HCEC 1CT (cell line): ENCODE measurements at regions not wholly inside any gene's neighbourhood (a gene's known extent, or its start where the extent isn't known, plus 50 kb on each side); places are given as distances from the start of the nearest gene placed in this dataset.
"Not testable (repeated sequence)": the region's sequence is repeated elsewhere in the genome, so short reads cannot be mapped to it uniquely, and the experiment has no call there.

ENCODE experiments used
- DNase-seq: peaks from one replicate; pipeline ENCODE4 v3.0.0-alpha.2; 2017

DNA sequence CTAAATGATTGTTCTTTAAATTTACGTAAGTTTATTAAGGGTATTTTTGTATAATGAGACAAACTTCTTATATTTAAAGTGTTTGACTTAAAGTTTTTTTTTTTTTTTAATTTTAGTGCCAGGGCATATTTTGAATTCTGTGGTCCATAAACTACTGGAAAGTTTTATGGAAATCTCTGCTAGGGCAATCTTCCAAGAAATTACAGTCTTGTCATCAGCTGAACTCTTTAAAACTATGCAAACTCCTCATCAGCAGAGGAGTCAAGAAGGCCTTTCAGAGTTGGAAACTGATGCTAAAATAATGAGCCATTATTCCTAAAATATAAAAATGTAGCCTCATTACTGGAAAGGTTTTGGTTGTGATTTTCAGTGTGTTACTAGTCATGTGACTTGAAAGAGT is 1201.9 kb downstream of the BRINP3 start:
- DNase-seq, result peak; percentile 41

DNA sequence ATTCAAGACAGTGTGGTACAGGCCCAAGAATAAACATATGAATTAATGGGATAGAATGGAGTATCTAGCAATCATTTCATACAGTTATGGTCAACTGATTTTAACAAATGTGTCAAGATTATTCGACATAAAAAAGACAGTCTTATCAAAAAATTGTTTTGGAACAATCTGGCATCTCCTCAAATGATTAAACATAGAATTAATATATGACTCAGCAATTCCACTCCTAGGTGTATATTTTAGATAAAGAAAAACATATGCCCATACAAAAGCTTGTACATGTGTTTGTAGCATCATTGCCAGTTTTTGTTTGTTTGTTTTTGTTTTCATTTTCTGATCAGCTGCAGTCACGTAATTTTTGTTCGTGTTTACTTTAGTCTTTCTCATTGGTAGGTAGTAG is 1188.3 kb downstream of the BRINP3 start:
- DNase-seq, result no peak

DNA sequence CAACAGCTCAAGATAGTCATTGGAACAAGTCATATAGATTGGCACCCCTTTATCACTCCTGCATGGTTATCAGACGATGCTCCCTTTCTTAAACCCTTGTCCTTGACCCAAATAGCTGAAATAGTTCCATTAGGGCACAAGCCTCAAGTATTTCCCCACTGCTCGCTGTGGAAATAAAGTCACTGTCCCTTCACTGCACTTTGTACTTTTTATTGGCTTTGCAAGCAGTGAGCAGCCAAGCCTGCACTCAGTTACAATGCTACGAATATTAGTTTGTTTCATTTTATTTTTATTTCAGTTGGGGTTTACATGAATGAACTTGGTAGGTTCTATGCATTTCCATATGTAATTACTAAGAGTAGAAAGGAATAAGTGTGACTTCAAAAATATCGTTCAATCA is 1176.4 kb downstream of the BRINP3 start:
- DNase-seq, result no peak

DNA sequence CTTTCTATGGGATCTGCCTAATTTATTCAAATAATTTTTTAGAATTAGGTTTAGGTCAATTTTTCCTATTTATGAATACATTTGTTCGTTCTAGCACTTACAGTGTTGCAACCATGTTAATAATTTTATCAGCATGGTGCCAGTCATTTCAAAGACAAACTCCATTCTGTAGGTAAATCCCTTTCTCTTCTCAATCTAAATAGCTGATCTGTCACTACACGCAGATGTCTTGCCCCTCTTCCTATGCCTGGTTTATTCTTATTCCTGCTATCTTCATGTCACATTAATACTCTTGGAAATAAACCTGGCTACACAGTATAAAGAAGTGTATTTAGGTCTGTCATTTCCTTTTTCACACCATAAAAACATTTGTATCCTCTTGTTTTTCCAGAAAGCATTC is 1172.4 kb downstream of the BRINP3 start:
- DNase-seq, result no peak

DNA sequence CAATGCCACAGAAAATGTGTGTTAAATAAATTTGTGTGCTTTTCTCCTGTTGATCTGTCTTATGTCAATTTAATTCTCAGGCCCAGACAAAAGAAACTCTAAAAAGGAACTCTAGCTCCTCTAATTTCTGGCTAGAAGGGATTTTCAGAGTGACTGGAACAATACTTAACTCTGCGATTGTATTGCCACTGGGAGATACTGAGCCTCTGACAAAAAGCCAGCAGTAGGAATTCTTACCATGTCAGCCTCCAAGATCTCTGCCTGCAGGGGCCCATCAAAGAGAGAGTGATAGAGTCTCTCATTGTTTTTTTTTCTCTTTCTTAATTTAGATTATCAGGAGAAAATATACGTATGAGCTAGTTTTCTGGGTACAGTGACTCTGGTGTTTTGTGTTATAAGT is 1165.7 kb downstream of the BRINP3 start:
- DNase-seq, result no peak

DNA sequence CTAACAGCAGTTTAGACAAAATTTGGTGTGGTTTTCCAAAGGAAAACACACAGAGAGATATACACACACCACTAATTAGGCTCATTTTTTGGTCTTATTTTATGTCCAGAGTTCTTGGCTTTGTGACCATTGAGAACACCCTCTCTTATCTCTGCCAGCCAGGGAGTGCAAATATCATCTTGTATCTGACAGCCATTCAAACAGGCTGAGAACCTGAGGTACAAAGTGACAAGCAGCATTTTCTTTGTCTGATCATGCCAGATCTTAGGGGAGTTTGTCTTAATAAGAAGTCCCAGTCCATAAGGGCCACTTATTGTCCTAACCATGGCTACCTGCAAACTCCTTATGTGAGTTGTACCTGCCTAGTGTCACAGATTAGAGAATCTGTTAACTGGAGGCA is 1165.2 kb downstream of the BRINP3 start:
- no peak for DNase-seq

DNA sequence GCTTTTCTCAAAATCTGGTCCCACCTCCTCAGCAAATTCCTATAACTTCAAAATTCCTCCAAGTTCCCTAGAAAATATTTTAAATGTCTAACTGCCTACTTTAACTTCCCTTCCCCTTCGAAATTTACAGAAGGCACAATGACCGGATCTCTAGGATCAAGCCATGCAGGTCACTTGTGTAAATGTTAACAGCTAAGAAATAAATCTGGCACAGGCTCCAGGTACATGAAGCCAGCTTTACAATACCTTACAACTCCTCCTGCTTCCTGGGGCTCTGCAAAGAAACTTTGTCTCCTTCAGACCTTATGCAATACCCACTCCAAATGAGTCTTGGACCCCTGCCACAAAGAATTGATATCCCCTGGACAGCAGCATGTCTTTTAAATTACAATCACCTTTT is 1164.2 kb downstream of the BRINP3 start:
- DNase-seq, result no peak

DNA sequence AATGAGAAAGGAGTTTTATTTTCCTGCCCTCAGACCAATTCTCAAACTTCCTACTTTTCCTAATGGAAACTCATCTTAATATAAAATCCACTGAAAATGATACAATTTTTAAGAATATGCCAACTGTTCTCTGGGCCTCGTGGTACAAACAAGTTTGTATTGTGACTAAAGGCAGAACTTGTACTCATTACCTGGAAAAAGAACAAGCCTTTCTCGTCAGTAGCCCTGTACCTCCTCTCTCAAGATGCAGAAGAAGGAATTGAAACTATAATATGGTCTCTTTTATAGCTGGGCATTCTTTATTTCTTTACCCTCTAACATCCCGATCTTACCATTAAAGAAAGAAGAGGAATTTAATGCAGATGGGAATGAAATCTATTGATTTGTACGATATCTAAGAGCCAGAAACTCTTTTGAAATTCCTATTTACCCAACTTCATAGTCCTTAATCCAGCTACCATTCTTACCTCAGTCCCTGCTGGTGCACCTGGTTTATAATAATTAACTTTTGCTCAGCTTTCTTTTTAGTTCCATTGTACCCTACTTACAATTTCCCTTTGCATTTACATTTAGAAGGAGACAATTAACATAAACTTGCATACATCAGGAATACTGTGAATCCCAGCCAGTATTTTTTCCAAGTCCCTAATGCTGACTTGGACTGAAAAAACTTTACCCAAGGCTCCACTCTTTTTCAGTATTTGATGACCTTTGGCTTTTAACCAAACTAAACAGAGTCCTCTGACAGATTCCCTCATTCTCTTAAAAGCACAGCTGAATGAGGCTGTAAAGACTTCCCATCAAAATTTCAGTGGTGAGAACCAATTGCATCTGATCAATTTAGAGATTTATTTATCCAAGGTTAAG is 1162.4 kb downstream of the BRINP3 start:
- no peak for DNase-seq

DNA sequence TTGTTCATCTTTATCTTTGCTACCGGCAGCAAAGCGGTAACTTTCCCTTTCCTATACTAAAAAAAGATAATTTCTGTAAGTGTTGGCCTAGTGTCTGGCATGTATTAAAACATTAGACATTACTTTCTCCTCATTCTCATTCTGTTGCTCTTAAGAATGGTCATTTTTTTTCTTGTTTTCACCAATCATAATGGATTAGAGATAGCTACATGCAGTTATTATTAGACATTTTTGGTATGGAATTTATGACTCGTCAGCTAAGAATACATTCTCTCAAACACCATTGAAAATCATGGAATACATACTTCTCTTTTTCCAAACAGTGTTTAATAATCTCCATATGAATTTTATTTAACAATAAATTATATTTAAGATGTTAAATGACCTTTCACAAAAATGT is 1154.6 kb downstream of the BRINP3 start:
- peak; percentile 29 for DNase-seq

DNA sequence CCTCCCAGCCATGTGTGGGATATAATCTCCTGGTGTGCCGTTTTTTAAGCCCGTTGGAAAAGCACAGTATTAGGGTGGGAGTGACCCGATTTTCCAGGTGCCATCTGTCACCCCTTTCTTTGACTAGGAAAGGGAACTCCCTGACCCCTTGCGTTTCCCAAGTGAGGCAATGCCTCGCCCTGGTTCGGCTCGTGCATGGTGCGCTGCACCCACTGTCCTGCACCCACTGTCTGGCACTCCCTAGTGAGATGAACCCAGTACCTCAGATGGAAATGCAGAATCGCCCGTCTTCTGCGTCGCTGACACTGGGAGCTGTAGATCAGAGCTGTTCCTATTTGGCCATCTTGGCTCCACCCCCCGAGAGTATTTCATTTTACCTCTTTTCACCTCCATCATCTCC is 1146.6 kb downstream of the BRINP3 start:
- DNase-seq, result not testable (repeated sequence)

DNA sequence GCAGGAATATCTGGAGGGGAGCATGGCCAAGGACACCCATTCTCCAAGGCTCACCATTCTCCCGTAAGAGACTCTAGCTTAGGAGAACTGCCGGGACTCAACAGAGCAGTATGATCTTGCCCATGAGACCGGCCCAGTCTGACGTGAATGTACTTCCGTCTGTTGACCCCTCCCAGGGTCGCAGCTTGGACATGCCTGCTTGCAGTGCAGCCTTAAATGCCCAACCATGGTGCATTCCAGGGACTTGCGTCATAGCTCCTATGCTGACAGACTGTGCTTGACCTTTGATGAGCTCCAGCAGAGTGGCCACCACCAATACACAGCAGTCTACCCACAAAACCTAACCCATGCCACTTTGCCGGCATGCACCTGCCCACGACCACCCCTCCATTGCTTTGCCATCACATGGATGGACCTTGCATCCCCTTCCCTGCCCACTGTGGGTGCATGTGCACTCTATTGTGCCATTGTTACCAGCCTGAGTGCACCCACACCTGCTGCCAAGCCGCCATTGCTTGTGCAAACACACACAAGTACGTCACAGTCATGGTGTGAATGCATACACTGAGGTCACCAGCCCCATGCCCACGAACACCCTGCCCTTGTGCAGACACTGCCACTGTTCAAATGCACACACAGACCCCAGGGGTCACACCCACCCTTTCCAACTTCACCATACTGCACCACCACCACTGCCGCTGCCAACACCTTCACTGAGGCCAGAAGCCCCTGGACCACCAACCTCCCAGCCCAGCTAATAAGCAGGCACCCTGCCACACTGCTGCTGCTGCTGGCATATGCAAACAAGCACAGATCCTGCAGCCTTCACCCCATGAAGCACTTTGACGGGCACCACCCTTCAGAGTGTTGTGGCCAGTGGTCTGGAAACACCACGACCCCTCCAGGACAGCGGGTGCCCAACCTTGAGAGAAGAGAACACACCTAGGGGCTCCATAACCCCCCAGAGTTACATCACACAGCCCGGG is 1141.3 kb downstream of the BRINP3 start:
- DNase-seq, result no peak

DNA sequence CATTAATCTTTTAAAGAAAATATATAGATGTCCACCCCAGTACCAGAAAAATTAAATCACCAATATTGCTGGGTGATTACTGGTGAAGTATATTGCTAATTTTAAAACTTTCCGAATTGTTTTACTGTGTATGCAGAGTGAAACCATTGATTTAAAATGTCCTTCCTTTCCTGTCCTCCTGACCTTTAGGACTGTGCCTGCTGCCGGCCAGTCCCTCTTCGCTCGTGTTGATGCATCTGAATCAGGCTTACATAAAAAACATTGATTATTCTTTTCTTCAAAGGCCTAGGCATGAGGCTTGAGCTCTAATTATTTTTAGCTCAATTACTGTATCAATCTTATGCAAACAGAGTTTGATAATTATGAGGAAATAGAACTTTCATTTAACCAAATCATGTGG is 1128.1 kb downstream of the BRINP3 start:
- peak; percentile 12 for DNase-seq

DNA sequence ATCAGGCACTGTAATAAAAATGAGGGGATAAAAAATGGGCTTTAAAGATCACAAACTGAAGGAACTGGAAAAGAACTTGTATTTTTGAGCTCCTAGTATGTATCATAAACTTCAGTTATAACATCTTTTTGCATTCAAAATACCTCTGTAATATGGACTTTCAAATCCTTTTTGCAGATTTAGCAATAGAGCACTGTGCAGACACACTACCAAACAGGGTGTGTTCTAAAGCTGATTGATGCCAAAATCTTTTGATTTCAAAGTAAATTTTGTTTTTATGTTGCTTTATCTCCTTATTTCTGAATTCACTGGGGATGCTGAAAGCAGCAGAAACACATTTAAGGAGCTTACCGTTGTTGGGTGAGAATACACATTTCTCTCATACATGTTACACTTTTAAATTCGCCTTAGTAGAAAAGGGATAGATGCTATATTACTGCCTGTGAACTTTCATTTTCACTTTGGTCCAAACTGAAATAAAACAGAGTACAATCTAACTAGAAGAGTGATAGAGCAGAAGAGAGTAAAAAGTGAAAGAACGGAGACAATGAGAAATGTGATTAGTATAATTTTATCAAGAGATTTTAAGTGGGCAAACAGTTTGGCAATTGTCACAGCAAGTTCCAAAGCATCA is 1126.6 kb downstream of the BRINP3 start:
- DNase-seq, result peak; percentile 20

DNA sequence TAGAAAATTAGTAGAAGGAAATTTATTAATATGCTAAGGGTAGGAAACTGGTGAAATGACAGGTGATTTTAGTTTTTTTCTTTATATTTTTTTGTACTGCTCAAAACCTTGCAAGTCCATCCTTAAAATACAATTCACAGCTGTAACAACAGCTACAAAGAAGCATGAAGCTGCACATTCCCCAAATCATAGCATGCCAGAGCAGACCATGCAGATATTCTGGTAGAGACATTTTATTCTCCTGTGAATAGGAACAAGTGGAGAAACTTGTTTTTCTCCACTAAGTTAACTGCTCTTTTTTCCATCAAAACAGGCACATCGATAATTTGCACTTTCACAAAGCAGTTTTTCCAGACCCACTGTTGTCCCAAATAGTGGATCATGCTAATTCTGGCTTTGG is 1125.7 kb downstream of the BRINP3 start:
- no peak for DNase-seq

DNA sequence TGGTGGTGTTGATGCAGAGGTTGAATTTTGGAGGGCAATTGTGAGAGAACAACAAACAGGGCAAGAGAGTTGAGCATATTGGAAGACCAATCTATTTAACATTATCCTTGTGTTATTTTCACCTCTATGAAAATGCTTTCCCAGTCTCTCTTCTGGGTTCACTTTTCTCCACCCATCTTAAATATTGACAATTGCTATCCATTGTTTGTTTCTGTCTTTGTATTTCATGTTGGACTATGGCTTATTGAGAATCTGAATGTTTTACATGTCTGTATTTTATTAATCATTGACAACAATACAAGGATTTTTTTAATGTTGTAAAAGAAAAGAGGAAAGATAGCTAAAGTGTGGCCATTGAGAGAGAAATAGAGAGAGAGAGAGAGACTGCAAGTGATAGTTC is 1121.5 kb downstream of the BRINP3 start:
- DNase-seq, result no peak

DNA sequence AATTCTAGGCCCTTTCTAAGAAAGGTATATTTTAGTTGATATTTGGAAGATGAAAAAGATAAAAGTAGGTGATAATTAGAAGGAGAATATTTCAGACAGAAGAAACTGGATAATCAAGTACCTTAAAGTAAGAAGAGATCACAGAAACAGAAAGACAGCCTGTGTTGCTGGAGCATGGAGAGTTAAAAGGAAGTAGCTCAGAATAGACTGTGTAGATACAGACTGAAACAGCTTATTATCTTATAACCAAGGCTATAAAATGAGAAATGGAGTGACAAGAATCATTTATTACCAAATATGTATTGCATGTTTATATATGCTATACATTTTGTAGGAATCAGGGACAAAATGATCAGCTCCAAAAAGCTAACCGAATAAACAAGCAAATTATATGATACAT is 1120.3 kb downstream of the BRINP3 start:
- no peak for DNase-seq

DNA sequence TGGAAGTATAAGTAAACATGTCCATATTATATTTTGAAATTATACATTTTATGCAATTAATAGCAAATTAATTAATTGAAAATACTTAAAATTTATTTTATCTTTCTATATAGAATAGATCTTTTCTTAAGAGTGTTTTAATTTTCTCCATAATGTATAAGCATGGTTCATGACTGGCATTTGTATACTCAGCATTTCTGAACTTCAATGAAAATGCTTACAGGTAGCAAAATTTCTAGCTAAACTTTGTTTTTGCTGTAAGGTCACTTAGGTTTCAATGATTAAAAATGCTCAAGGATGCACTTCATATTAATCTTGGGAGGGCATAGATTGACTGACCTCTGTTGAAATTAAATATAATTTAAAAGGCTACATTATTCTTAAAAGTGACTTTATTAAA is 1108.1 kb downstream of the BRINP3 start:
- no peak for DNase-seq

DNA sequence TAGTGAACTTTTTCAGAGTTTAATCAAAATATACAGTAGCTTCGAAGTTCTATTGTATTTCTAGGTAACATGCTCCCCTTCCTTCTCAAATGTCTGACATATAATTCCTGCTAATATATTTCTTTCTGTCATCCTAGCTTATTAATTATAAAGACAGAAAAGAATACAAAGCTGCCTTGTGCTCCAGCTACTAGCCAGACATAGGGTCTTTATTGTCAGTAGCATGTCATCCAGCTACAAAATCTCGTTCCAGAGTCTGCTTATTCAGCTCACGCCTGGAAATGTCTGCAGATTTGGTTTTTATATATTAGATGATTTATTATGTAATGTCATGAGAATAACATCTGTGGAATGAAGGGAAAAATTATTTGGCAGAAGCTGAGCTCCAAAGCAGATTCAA is 1102.8 kb downstream of the BRINP3 start:
- DNase-seq, result no peak

DNA sequence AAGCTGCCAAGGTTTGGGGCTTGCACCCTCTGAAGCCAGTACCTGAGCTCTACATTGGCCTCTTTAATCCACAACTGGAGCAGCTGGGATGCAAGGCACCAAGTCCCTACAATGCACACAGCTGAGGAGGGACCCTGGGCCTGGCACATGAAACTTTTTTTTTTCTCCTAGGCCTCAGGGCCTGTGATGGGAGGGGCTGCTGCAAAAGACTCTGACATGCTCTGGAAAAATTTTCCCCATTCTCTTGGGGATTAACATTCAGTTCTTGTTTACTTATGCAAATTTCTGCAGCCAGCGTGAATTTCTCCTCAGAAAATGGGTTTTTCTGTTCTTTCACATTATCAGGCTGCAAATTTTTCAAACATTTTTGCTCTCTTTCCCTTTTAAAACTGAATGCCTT is 1072.2 kb downstream of the BRINP3 start:
- DNase-seq, result no peak

DNA sequence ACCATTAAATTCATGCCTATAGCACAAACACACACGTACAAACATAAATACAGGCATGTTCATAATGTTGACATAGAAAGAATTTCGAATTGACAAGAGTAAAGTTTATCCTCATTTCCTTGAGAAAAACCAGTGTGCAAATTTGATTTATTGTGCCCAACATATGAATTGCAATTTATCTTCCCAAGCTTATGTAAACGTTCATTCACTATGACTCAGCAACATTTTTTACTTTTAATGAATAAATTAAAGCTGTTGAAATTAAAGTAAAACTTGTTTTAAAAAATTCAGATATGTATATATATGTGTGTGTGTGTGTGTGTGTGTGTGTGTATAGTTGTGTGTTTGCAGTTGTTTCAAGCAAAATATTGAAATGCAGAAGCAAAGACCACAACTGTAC is 1067.9 kb downstream of the BRINP3 start:
- DNase-seq, result no peak

DNA sequence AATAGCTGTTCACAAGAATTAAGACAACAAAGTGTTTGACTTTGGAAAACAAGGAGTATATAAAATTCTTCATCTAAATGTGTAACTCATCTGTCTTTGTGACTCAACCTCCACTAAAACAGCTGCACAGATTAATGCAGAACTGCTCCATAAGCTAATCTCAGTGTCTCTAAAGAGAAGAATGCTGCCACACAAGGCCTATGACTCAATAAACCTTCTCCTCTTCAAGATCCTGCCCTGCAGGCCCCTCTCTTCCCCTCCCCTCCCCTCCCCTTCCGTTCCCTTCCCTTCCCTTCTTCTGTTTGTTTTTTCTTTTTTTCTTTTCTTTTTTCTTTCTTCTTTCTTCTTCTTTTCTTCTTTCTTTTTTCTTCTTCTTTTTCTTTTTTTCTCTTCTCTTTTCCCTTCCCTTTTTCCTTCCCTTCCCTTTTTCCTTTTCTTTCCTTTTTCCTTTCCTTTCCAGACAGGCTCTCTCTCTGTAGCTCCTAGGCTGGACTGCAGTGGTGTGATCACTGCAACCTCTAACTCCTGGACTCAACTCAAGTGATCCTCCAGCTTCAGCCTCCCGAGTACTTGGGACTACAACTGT is 1052.8 kb downstream of the BRINP3 start:
- DNase-seq, result peak; percentile 80

DNA sequence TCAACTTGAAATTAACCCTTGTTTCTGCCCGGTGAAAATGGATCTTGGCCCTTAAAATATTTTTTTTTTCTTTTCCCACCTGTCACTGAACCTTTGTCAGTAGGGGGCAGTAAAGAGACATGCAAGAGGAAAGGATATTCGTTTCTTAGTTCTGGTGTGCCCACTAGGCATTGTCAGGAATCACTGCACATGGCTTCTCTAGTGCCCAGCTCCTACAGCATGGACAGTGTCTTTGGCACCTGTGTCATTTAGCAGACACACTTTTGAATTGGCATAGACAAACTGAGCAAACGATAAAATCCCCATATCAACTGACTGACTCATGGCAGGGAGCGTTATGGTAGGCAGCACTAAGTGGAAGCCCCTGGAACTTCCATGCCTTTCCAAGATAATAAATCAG is 1048.1 kb downstream of the BRINP3 start:
- DNase-seq, result peak; percentile 57

DNA sequence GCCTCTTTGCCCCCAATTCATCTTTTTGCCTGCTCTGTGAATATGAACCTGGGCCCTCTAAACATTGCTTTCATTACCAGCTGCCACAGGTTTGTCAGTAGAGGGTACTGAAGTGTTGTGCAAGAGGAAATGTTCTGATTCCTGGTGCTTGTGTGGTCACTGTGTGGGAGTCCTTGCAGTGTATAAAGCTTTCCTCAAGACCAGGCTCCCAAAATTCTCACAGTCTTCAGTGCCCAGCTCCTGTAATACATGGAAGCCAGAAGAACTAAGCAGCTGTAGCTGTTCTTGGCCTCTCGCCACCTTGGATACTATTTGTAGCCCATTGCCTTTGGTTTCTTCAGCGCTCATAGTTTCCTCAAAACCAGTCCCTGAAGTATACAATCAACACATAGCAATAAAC is 1046.2 kb downstream of the BRINP3 start:
- peak; percentile 42 for DNase-seq
